C4-2B (cell line): ENCODE measurements at regions not wholly inside any gene's neighbourhood (a gene's known extent, or its start where the extent isn't known, plus 50 kb on each side); places are given as distances from the start of the nearest gene placed in this dataset.

ENCODE experiments used
- H3K27ac ChIP-seq: fragments of 450-650 bp; 2 replicates; pipeline ENCODE4 v1.5.1; 2017
- CTCF ChIP-seq: fragments of 450-650 bp; conservative IDR thresholded peaks from 2 replicates; pipeline ENCODE4 v1.5.1; 2017; ENCODE audit warnings: mild to moderate bottlenecking
- ZFX ChIP-seq: fragments of 450-650 bp; IDR thresholded peaks from 2 replicates; pipeline ENCODE4 v1.6.1; 2017

GRCh38 chr1:98104289-98104688 is 183.5 kb upstream of the DPYD start:
- H3K27ac ChIP-seq: no peak overlapping the region
- TF ChIP-seq ZFX (no peak), CTCF (no peak)

- TF ChIP-seq ZFX (no peak), CTCF (no peak)
- no peak overlapping the region for H3K27ac ChIP-seq
Observed at GRCh38 chr1:98103617-98104285, 182.9 kb upstream of the DPYD start.

- no peak overlapping the region for H3K27ac ChIP-seq
- no peak for TF ChIP-seq CTCF
- TF ChIP-seq ZFX: no peak
Observed at GRCh38 chr1:98102345-98103030, 181.7 kb upstream of the DPYD start.

- TF ChIP-seq CTCF (no peak), ZFX (no peak)
- no peak overlapping the region for H3K27ac ChIP-seq
Observed at GRCh38 chr1:98101364-98101763, 180.5 kb upstream of the DPYD start.

- TF ChIP-seq CTCF: no peak
- no peak for TF ChIP-seq ZFX
- H3K27ac ChIP-seq: no peak overlapping the region
Observed at GRCh38 chr1:98099501-98099900, 178.7 kb upstream of the DPYD start.

- no peak overlapping the region for H3K27ac ChIP-seq
- TF ChIP-seq ZFX (no peak), CTCF (no peak)
Observed at GRCh38 chr1:98098473-98098872, 177.6 kb upstream of the DPYD start.

- no peak overlapping the region for H3K27ac ChIP-seq
Observed at GRCh38 chr1:98090351-98090750, 169.5 kb upstream of the DPYD start.

More at GRCh38 chr1:98090351-98090750, 169.5 kb upstream of the DPYD start:
- TF ChIP-seq ZFX (no peak), CTCF (no peak)
